Epithelial cell of esophagus (primary cell): ENCODE measurements at regions not wholly inside any gene's neighbourhood (a gene's known extent, or its start where the extent isn't known, plus 50 kb on each side); places are given as distances from the start of the nearest gene placed in this dataset.

ENCODE experiments used
- DNase-seq: peaks from one replicate; pipeline ENCODE4 v3.0.0; 2010; ENCODE audit warnings: low read depth
- H3K4me3 ChIP-seq: 2 replicates; pipeline ENCODE4 v1.5.1; 2011; ENCODE audit warnings: mild to moderate bottlenecking, low read length, control low read depth
- TF ChIP-seq, protein P1 (sequence below): IDR thresholded peaks from 2 replicates; pipeline ENCODE4 v1.5.1; 2011; ENCODE audit warnings: low read depth, mild to moderate bottlenecking, low read length, control low read depth, inconsistent platforms; ENCODE audit not compliant: insufficient read depth; ENCODE audit errors: missing control alignments

- TF ChIP-seq, protein P1, sequence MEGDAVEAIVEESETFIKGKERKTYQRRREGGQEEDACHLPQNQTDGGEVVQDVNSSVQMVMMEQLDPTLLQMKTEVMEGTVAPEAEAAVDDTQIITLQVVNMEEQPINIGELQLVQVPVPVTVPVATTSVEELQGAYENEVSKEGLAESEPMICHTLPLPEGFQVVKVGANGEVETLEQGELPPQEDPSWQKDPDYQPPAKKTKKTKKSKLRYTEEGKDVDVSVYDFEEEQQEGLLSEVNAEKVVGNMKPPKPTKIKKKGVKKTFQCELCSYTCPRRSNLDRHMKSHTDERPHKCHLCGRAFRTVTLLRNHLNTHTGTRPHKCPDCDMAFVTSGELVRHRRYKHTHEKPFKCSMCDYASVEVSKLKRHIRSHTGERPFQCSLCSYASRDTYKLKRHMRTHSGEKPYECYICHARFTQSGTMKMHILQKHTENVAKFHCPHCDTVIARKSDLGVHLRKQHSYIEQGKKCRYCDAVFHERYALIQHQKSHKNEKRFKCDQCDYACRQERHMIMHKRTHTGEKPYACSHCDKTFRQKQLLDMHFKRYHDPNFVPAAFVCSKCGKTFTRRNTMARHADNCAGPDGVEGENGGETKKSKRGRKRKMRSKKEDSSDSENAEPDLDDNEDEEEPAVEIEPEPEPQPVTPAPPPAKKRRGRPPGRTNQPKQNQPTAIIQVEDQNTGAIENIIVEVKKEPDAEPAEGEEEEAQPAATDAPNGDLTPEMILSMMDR = no peak
- DNase-seq = no peak
- H3K4me3 ChIP-seq = no peak overlapping the region
These were observed 250.9 kb upstream of the FMN2 start for GRCh38 chr1:239840790-239841189.

DNA sequence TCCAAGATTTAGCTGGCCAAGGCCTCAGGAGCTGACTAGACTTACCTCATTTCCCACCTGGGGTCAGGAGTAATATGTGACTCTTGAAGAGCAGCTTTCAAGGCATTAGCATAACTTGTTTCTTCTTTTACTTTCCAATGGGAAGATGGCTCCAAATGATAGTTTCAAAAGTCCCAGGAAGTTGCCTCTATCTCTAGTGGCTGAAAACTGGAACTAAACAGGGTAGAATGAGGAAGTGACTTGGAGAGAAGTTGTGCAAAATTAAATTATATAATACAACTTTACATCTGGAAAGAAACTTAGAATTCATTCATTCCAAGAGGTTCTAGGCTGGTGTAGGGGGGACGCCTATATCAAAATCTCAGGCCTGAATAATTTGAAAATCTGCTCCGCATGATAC is 250.1 kb upstream of the FMN2 start:
- no peak overlapping the region for H3K4me3 ChIP-seq
- no peak for DNase-seq

GRCh38 chr1:239843541-239843940 is 248.1 kb upstream of the FMN2 start:
- no peak overlapping the region for H3K4me3 ChIP-seq
- TF ChIP-seq, protein P1 = no peak
- DNase-seq = no peak

More for the DNA sequence above, 250.1 kb upstream of the FMN2 start:
- TF ChIP-seq, protein P1 = no peak

DNA sequence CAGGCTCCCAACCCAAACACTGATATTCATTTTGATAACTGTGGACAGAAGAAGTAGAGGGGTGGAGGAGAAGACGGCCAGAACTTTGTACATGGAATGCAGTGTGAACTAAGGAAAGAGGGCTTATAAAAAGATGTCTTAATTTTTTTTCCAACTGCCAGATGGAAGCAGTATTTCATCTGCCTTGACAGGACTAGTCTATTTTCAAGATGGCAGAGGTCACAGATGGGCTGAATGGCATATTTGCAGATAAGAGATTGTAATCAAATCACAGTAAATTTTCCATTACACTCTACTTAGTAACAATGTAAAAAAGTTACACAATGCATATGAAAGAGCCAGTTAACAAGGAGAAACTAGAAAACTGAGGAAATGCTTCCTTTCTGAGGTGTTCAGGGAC is 246.8 kb upstream of the FMN2 start:
- DNase-seq = no peak
- no peak overlapping the region for H3K4me3 ChIP-seq
- TF ChIP-seq, protein P1 = no peak

GRCh38 chr1:239854922-239855321 is 236.8 kb upstream of the FMN2 start:
- H3K4me3 ChIP-seq = no peak overlapping the region
- no peak for DNase-seq
- TF ChIP-seq, protein P1 = no peak

GRCh38 chr1:239856067-239856466 is 235.6 kb upstream of the FMN2 start:
- no peak for DNase-seq
- TF ChIP-seq, protein P1 = no peak
- H3K4me3 ChIP-seq = no peak overlapping the region

GRCh38 chr1:239856924-239857323 is 234.8 kb upstream of the FMN2 start:
- TF ChIP-seq, protein P1 = no peak
- no peak overlapping the region for H3K4me3 ChIP-seq
- no peak for DNase-seq
